Activated T-helper 9 cell treated with anti-CD3 and anti-CD28 coated beads, Interleukin-2, amount 50 U/mL, for 16 hours (primary cell): ENCODE measurements at regions not wholly inside any gene's neighbourhood (a gene's known extent, or its start where the extent isn't known, plus 50 kb on each side); places are given as distances from the start of the nearest gene placed in this dataset.

ENCODE experiments used
- DNase-seq: peaks from one replicate; pipeline ENCODE4 v3.0.0-alpha.2; 2020; ENCODE audit warnings: low read depth

GRCh38 chr15:98476559-98476958 lies 171.8 kb upstream of the IGF1R start:
- no peak for DNase-seq

DNA sequence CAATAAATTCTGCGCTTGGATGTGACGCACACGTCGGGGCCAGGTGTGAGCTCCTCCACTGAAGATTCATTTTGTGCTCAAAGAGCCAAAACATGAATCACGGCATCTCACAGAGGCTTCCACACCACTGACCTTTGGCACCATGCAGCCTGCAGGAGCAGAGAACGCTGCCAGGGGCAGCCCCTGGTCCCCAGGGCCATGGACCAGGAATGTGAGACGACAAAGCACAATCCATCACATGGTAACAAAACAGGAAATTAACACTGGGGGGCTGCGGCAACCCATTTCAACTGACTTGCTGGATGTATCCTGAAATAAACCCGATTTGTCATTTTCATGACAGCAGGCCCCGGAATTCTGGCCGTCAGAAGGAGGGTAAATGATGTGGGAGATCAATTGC lies 167.5 kb upstream of the IGF1R start:
- DNase-seq = no peak

GRCh38 chr15:98483575-98484130 lies 164.7 kb upstream of the IGF1R start:
- no peak for DNase-seq

- no peak for DNase-seq
Measured at GRCh38 chr15:98484914-98485313, 163.4 kb upstream of the IGF1R start.

GRCh38 chr15:98485451-98485850 lies 162.9 kb upstream of the IGF1R start:
- DNase-seq = no peak

- no peak for DNase-seq
Measured at GRCh38 chr15:98493966-98494511, 154.3 kb upstream of the IGF1R start.

DNA sequence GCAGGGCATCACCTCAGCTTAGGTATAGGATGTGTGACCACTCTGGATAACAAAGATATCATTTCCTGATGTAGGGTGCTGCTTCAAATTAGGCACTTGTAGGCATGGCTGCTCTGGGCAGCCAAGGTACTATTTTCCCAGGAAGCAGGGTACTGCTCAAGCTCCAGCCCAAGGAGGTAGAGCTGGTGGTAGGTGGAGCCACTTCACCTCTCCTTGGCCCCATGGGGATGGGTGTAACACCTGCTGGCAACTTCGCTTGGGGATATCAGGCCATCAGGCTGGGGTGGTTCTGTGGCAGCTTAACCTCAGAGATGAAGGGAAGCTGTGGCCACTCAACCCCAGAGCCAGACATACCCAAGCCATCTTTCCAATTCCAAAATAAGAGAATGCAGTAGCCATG lies 147.1 kb upstream of the IGF1R start:
- no peak for DNase-seq

DNA sequence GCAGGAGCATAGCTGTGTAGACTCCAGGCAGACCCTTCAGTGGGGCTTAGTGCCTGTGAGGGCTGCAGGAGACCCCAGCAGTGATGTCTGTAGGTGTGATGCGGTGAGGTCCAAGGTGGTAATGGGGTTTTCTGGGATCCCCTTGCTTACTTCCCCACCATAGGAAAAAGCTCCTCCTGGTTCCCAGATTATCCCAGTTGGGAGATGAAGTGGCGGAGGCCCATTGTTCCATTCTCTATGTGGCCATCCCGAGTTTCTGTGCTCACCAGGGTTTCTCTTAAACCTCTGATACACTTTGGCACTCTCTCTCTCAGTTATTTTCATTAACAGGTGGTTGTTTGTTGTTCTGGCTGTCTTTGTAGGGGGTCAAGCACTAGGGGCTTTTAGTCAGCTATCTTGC lies 146.7 kb upstream of the IGF1R start:
- no peak for DNase-seq

- no peak for DNase-seq
Measured at GRCh38 chr15:98503970-98504369, 144.4 kb upstream of the IGF1R start.

GRCh38 chr15:98504998-98505397 lies 143.3 kb upstream of the IGF1R start:
- DNase-seq = no peak

GRCh38 chr15:98505611-98506031 lies 142.7 kb upstream of the IGF1R start:
- DNase-seq = no peak

DNA sequence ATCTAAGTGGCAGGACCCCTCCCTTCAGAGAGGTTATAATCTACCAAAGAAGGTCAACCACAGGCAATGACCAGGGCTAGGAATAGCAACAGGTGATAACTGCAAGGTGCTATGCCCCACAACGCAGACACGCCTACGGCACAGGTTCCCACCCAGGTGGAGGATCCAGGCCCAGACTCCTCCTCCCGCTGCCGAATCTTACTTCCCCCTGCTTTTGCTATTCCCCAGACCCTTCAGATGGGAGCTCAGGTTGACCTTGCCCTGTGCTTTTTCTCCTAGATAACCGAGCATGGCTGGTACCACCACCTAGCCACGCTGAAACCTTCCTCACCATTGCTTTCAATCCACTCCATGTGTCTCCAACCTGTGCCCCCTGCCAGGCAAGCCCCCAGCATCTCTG lies 142.2 kb upstream of the IGF1R start:
- DNase-seq = no peak

GRCh38 chr15:98506711-98507110 lies 141.6 kb upstream of the IGF1R start:
- no peak for DNase-seq

DNA sequence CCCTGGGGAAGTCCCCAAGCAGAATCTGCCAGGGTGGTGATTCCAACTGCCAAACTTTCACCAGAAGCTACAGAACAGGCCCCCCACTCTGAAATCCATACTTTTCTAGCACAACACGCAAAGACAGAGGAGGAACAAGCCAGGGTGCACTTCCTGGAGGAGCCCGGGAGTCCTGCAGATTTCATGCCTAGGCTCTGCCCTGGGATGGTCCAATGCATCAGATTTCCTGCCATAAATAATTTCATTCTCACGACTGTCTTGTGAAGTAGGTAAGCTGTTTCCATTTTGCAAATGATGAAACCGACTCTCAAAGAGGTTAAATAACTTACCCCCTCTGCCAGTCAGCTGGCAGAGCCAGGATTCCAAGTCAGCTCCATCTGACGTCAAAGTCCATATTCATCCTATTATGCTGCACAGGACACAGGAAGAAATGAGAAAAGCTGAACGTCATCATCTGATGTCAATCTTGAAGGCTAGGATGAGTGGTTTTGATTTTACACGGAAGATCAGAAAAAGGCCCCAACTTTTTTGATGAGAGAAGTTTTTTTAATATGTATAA lies 134.8 kb upstream of the IGF1R start:
- DNase-seq = no peak

GRCh38 chr15:98514034-98514622 lies 134.2 kb upstream of the IGF1R start:
- DNase-seq = no peak

DNA sequence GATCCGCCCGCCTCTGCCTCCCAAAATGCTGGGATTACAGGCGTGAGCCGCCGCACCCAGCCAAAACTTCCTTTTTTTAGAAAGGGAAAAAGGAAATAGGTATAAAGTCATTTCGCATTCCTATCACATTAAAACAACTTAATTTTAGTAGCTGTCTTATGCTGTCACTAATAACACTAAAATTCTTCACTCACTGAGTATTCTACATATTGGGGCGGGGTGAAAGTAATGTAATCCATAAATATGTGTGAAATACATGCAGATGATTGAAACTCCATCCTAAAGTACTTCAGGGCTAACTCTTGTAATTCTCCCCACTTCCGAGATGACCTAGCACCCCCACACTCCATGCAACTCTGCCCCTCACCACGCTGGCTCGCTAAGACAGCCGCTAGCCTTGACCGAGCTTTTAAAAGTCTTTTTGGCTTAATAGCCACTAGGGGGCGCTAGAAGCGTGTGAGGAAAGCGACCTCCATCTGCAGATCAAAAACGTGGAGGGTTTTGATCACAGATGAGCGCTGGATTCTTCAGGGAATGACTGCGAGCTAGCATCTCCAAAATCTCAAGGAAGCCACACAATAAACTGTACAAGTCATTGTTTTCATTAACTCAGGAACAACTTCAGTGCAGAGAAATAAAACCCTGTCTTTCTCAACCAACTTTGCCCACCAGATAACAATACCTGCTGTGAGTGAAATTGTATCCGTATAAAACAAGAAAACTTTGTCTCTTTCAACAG lies 129.3 kb upstream of the IGF1R start:
- no peak for DNase-seq

- no peak for DNase-seq
Measured at GRCh38 chr15:98519767-98520550, 128.4 kb upstream of the IGF1R start.

- DNase-seq = no peak
Measured at GRCh38 chr15:98522127-98522526, 126.2 kb upstream of the IGF1R start.

DNA sequence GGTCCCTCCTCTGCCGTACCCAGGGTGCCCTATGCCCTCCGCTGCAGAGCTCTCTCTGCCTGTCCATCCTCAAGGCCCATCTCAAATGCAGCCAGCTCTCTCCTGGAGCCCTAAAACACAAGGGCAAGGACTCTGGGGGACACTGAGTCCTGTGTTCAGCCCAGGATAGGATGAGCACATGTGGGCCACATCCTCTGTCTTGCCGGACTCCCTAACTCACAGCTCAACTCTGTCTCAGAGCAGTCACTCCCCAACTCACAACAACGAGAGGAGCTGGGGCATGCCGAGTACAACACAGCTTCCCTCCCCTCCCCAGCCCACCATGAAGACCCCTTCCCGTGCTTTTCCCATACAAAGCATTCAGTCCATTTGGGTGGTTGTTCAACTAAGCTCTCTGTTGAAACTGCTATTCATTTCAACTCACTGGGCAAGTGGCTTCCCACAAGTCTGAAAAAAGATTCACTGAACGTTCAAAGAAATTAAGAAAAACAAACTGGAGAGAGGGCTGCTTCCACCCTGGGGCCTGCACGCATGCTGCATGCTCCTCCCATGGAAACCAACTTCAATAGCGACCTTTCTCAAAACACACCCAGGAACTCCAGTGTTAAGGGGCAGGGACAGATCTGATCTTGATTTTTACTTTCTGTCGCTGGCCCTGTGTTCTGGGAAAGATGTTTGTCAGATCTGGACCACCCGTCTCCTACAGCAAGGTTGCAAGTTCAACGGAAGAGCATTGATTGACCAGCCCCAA lies 124.3 kb upstream of the IGF1R start:
- no peak for DNase-seq

GRCh38 chr15:98524838-98525660 lies 123.3 kb upstream of the IGF1R start:
- no peak for DNase-seq

DNA sequence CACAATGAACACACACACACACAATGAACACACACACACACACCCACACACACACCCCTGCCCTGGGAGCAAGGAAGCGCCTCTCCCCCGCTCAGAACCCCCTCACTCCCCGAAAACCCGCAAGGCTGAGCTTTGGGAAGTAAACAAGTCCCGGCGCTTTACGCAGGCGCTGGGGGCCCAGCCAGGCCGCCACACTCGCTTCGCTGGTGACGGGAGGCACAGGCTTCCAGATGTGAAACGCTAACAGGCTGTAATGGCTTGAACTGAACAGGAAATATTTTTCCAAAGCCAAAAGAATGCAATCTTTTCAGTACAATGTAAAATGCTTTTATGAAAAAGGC lies 122.7 kb upstream of the IGF1R start:
- no peak for DNase-seq
